ENCODE measurements at regions not wholly inside any gene's neighbourhood (a gene's known extent, or its start where the extent isn't known, plus 50 kb on each side); places are given as distances from the start of the nearest gene placed in this dataset.

GRCh38 chr1:239711768-239712167 lies 325.4 kb downstream of the CHRM3 start:
- Histone ChIP-seq H4K20me1 (ENCODE audit: insufficient read depth) (no peaks in the 10 kb centered on the region), H3K27me3 (replicated peaks; ENCODE audit: insufficient read depth) (no peaks in the 10 kb centered on the region; the same call in 1 of the 2 replicates), H3K9me3 (ENCODE audit: low read depth) (no peaks in the 10 kb centered on the region), H3K4me1 (ENCODE audit: insufficient read depth) (no peaks in the 10 kb centered on the region), H2AFZ (no peak overlapping the region), H3K27ac (no peak overlapping the region), H3K9me2 (ENCODE audit: insufficient read depth) (no peaks in the 10 kb centered on the region), H3K36me3 (ENCODE audit: low read depth) (no peaks in the 10 kb centered on the region), H3F3A (ENCODE audit: insufficient read depth) (no peaks in the 10 kb centered on the region), H3K9ac (no peak overlapping the region), H3K4me2 (ENCODE audit: unreplicated experiment) (no peak overlapping the region), H3K4me3 (no peak overlapping the region), H3K79me2 (ENCODE audit: insufficient read depth) (no peaks in the 10 kb centered on the region)
- TF ChIP-seq EZH2 (IDR thresholded peaks at IDR 0.05; ENCODE audit: insufficient read depth, poor library complexity, severe bottlenecking) (no peak), EZH2phosphoT487 (IDR thresholded peaks at IDR 0.05; ENCODE audit: insufficient read depth, low read depth) (no peak)
- DNase-seq = no peak
- in situ Hi-C loops (cut with MboI) = no loop called here
- 21 to 33% methylated on average over 1 of the region's 1 CpG for WGBS, 2 experiments (ENCODE audit: low coverage in 1 of 2, low lambda C conversion rate in 2 of 2, missing lambda C conversion rate in 2 of 2)

GRCh38 chr1:239717097-239717917 lies 330.9 kb downstream of the CHRM3 start:
- H3K36me3 ChIP-seq (ENCODE audit: low read depth) = no peaks in the 10 kb centered on the region
- no peak for TF ChIP-seq EZH2phosphoT487 (IDR thresholded peaks at IDR 0.05; ENCODE audit: insufficient read depth, low read depth)
- TF ChIP-seq EZH2 (IDR thresholded peaks at IDR 0.05; ENCODE audit: insufficient read depth, poor library complexity, severe bottlenecking) = no peak
- no peaks in the 10 kb centered on the region for H3K27me3 ChIP-seq (replicated peaks; ENCODE audit: insufficient read depth)
- H3K9me2 ChIP-seq (ENCODE audit: insufficient read depth) = no peaks in the 10 kb centered on the region
- no peak overlapping the region for H3K9ac ChIP-seq
- no peaks in the 10 kb centered on the region for H4K20me1 ChIP-seq (ENCODE audit: insufficient read depth)
- H3F3A ChIP-seq (ENCODE audit: insufficient read depth) = no peaks in the 10 kb centered on the region
- H3K9me3 ChIP-seq (ENCODE audit: low read depth) = no peaks in the 10 kb centered on the region
- H2AFZ ChIP-seq = no peak overlapping the region
- H3K4me3 ChIP-seq = no peak overlapping the region
- WGBS, 2 experiments (ENCODE audit: low coverage in 1 of 2, low lambda C conversion rate in 2 of 2, missing lambda C conversion rate in 2 of 2) = 15 to 17% methylated on average over 8 of the region's 8 CpGs
- H3K27ac ChIP-seq = no peak overlapping the region
- no peak overlapping the region for H3K4me2 ChIP-seq (ENCODE audit: unreplicated experiment)
- in situ Hi-C loops (cut with MboI) = no loop called here
- H3K79me2 ChIP-seq (ENCODE audit: insufficient read depth) = no peaks in the 10 kb centered on the region
- H3K4me1 ChIP-seq (ENCODE audit: insufficient read depth) = no peaks in the 10 kb centered on the region
- no peak for DNase-seq

GRCh38 chr1:239717918-239718184 lies 331.5 kb downstream of the CHRM3 start:
- no peak overlapping the region for H3K4me2 ChIP-seq (ENCODE audit: unreplicated experiment)
- H3K9me2 ChIP-seq (ENCODE audit: insufficient read depth) = no peaks in the 10 kb centered on the region
- no peaks in the 10 kb centered on the region for H3K79me2 ChIP-seq (ENCODE audit: insufficient read depth)
- no peak overlapping the region for H3K4me3 ChIP-seq
- no peak overlapping the region for H3K9ac ChIP-seq
- H3K4me1 ChIP-seq (ENCODE audit: insufficient read depth) = no peaks in the 10 kb centered on the region
- in situ Hi-C loops (cut with MboI) = no loop called here
- H3K9me3 ChIP-seq (ENCODE audit: low read depth) = no peaks in the 10 kb centered on the region
- 3 to 17% methylated on average over 1 of the region's 1 CpG for WGBS, 2 experiments (ENCODE audit: low coverage in 1 of 2, low lambda C conversion rate in 2 of 2, missing lambda C conversion rate in 2 of 2)
- no peaks in the 10 kb centered on the region for H4K20me1 ChIP-seq (ENCODE audit: insufficient read depth)
- no peak for DNase-seq
- H3K27me3 ChIP-seq (replicated peaks; ENCODE audit: insufficient read depth) = no peaks in the 10 kb centered on the region
- H3K36me3 ChIP-seq (ENCODE audit: low read depth) = no peaks in the 10 kb centered on the region
- no peak overlapping the region for H3K27ac ChIP-seq
- no peak overlapping the region for H2AFZ ChIP-seq
- H3F3A ChIP-seq (ENCODE audit: insufficient read depth) = no peaks in the 10 kb centered on the region
- TF ChIP-seq EZH2phosphoT487 (IDR thresholded peaks at IDR 0.05; ENCODE audit: insufficient read depth, low read depth) = no peak
- no peak for TF ChIP-seq EZH2 (IDR thresholded peaks at IDR 0.05; ENCODE audit: insufficient read depth, poor library complexity, severe bottlenecking)

GRCh38 chr1:239718571-239718970 lies 332.2 kb downstream of the CHRM3 start:
- H3F3A ChIP-seq (ENCODE audit: insufficient read depth) = no peaks in the 10 kb centered on the region
- no peak overlapping the region for H3K9ac ChIP-seq
- H3K9me3 ChIP-seq (ENCODE audit: low read depth) = no peaks in the 10 kb centered on the region
- no peak overlapping the region for H3K4me2 ChIP-seq (ENCODE audit: unreplicated experiment)
- 43 to 57% methylated on average over 1 of the region's 1 CpG for WGBS, 2 experiments (ENCODE audit: low coverage in 1 of 2, low lambda C conversion rate in 2 of 2, missing lambda C conversion rate in 2 of 2)
- DNase-seq = no peak
- H3K4me3 ChIP-seq = no peak overlapping the region
- H3K27ac ChIP-seq = no peak overlapping the region
- TF ChIP-seq EZH2 (IDR thresholded peaks at IDR 0.05; ENCODE audit: insufficient read depth, poor library complexity, severe bottlenecking) (no peak), EZH2phosphoT487 (IDR thresholded peaks at IDR 0.05; ENCODE audit: insufficient read depth, low read depth) (no peak)
- H3K36me3 ChIP-seq (ENCODE audit: low read depth) = no peaks in the 10 kb centered on the region
- no peak overlapping the region for H2AFZ ChIP-seq
- no peaks in the 10 kb centered on the region for H3K79me2 ChIP-seq (ENCODE audit: insufficient read depth)
- no peaks in the 10 kb centered on the region for H3K9me2 ChIP-seq (ENCODE audit: insufficient read depth)
- no peaks in the 10 kb centered on the region for H4K20me1 ChIP-seq (ENCODE audit: insufficient read depth)
- no peaks in the 10 kb centered on the region for H3K27me3 ChIP-seq (replicated peaks; ENCODE audit: insufficient read depth)
- in situ Hi-C loops (cut with MboI) = no loop called here
- H3K4me1 ChIP-seq (ENCODE audit: insufficient read depth) = no peaks in the 10 kb centered on the region

Measured in GM23248 (cell line).